DOHH2 (cell line): ENCODE measurements at regions not wholly inside any gene's neighbourhood (a gene's known extent, or its start where the extent isn't known, plus 50 kb on each side); places are given as distances from the start of the nearest gene placed in this dataset.

Source experiments
- H3F3A ChIP-seq: fragments of 200-600 bp; sonication (generic), shearing (Covaris generic); 2 replicates; pipeline ENCODE4 v1.6.0; 2016; ENCODE audit warnings: antibody characterized with exemption, mild to moderate bottlenecking; ENCODE audit not compliant: control insufficient read depth, insufficient read depth
- H3K27ac ChIP-seq: fragments of 200-600 bp; sonication (generic); 2 replicates; pipeline ENCODE4 v1.5.1; 2014; ENCODE audit warnings: low read depth, mild to moderate bottlenecking, low read length, moderate library complexity
- H3K27me3 ChIP-seq: fragments of 200-600 bp; sonication (generic); 2 replicates; pipeline ENCODE4 v1.6.1; 2014; ENCODE audit warnings: mild to moderate bottlenecking, low read length, mixed read lengths; ENCODE audit not compliant: control insufficient read depth
- H3K36me3 ChIP-seq: fragments of 200-600 bp; sonication (generic); 2 replicates; pipeline ENCODE4 v1.6.1; 2014; ENCODE audit warnings: mild to moderate bottlenecking, low read length, moderate library complexity, mixed read lengths; ENCODE audit not compliant: control insufficient read depth
- H3K4me1 ChIP-seq: fragments of 200-600 bp; sonication (generic); 2 replicates; pipeline ENCODE4 v1.6.1; 2014; ENCODE audit warnings: mild to moderate bottlenecking, low read length, mixed read lengths; ENCODE audit not compliant: control insufficient read depth
- H3K4me2 ChIP-seq: fragments of 200-600 bp; sonication (generic); 2 replicates; pipeline ENCODE4 v1.6.0; 2014; ENCODE audit warnings: mild to moderate bottlenecking, low read length, moderate library complexity
- H3K4me3 ChIP-seq: fragments of 200-600 bp; sonication (generic); 2 replicates; pipeline ENCODE4 v1.5.1; 2014; ENCODE audit warnings: mild to moderate bottlenecking, low read length, mixed read lengths
- H3K79me2 ChIP-seq: fragments of 200-600 bp; sonication (generic); 2 replicates; pipeline ENCODE4 v1.6.1; 2014; ENCODE audit warnings: mild to moderate bottlenecking, low read length, mixed read lengths; ENCODE audit not compliant: control insufficient read depth
- H3K9me2 ChIP-seq: fragments of 200-600 bp; sonication (generic); replicated peaks from 2 replicates; pipeline ENCODE4 v1.6.1; 2014; ENCODE audit warnings: mild to moderate bottlenecking, low read length, mixed read lengths; ENCODE audit not compliant: control insufficient read depth
- H3K9me3 ChIP-seq: fragments of 200-600 bp; sonication (generic); 2 replicates; pipeline ENCODE4 v1.6.1; 2014; ENCODE audit warnings: antibody characterized with exemption, low read length, mixed read lengths; ENCODE audit not compliant: control insufficient read depth, insufficient read depth
- H4K20me1 ChIP-seq: fragments of 200-600 bp; sonication (generic); 2 replicates; pipeline ENCODE4 v1.6.0; 2014; ENCODE audit warnings: low read depth, mild to moderate bottlenecking, antibody characterized with exemption, low read length, moderate library complexity; ENCODE audit not compliant: control insufficient read depth, insufficient read depth
- CTCF ChIP-seq: fragments of 200-600 bp; sonication (generic); IDR thresholded peaks from one replicate; pipeline ENCODE4 v1.5.1; 2014; ENCODE audit warnings: antibody characterized with exemption, mild to moderate bottlenecking, low read depth, low read length; ENCODE audit not compliant: poor library complexity, severe bottlenecking
- EZH2phosphoT487 ChIP-seq: fragments of 200-600 bp; sonication (generic); IDR thresholded peaks from 2 replicates; pipeline ENCODE4 v1.6.1; 2017; ENCODE audit warnings: borderline replicate concordance, mild to moderate bottlenecking, antibody characterized with exemption, low read length, moderate library complexity, mixed read lengths

GRCh38 chr9:106697390-106697749 is 165.6 kb upstream of the ZNF462 start:
- H3K27me3 ChIP-seq: no peaks in the 10 kb centered on the region
- no peaks in the 10 kb centered on the region for H3K4me1 ChIP-seq
- H3K9me2 ChIP-seq: no peaks in the 10 kb centered on the region
- no peaks in the 10 kb centered on the region for H3K79me2 ChIP-seq
- no peaks in the 10 kb centered on the region for H4K20me1 ChIP-seq
- H3K4me3 ChIP-seq: no peak overlapping the region
- no peak overlapping the region for H3K27ac ChIP-seq
- H3K4me2 ChIP-seq: no peak overlapping the region
- no peaks in the 10 kb centered on the region for H3F3A ChIP-seq
- H3K36me3 ChIP-seq: no peaks in the 10 kb centered on the region
- no peaks in the 10 kb centered on the region for H3K9me3 ChIP-seq
- no peak for TF ChIP-seq CTCF
- TF ChIP-seq EZH2phosphoT487: no peak

- Histone ChIP-seq H3K27me3 (no peaks in the 10 kb centered on the region), H3F3A (no peaks in the 10 kb centered on the region), H3K36me3 (no peaks in the 10 kb centered on the region), H3K9me2 (no peaks in the 10 kb centered on the region), H3K9me3 (no peaks in the 10 kb centered on the region), H3K4me1 (no peaks in the 10 kb centered on the region), H3K79me2 (no peaks in the 10 kb centered on the region), H4K20me1 (no peaks in the 10 kb centered on the region), H3K27ac (no peak overlapping the region), H3K4me2 (no peak overlapping the region), H3K4me3 (no peak overlapping the region)
- no peak for TF ChIP-seq EZH2phosphoT487
- no peak for TF ChIP-seq CTCF
These were observed 165.0 kb upstream of the ZNF462 start for GRCh38 chr9:106697750-106698502.

GRCh38 chr9:106700676-106701075 is 162.3 kb upstream of the ZNF462 start:
- Histone ChIP-seq H3K36me3 (no peaks in the 10 kb centered on the region), H3K27ac (no peak overlapping the region), H3K9me3 (no peaks in the 10 kb centered on the region), H3K4me1 (no peaks in the 10 kb centered on the region), H3K4me3 (no peak overlapping the region), H3K9me2 (no peaks in the 10 kb centered on the region), H4K20me1 (no peaks in the 10 kb centered on the region), H3K27me3 (no peaks in the 10 kb centered on the region), H3K79me2 (no peaks in the 10 kb centered on the region), H3F3A (no peaks in the 10 kb centered on the region), H3K4me2 (no peak overlapping the region)
- no peak for TF ChIP-seq EZH2phosphoT487
- no peak for TF ChIP-seq CTCF
